ENCODE measurements at regions not wholly inside any gene's neighbourhood (a gene's known extent, or its start where the extent isn't known, plus 50 kb on each side); places are given as distances from the start of the nearest gene placed in this dataset.

DNA sequence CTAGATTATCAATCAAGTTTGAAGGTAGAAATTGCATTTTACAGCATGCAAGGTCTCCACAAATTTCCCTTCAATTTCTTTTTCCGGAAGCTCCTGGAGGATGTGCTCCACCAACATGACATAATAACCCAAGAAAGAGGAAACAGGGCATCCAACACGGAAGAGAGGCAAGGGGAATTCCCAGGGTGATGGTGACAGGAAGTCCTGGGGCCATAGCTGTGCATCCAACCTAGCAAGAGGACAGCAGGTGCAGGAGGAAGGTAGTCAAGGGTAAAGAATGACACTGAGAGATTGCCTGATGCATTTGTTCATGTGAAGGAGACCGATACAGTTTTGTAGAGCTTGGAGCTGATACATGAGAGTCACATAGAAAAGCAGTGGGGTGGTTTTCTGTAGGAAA is 115.7 kb upstream of the LSM6 start:
- Histone ChIP-seq H2BK5ac (ENCODE audit: low read depth, low read length) (no peak overlapping the region), H3K79me1 (ENCODE audit: low read depth, low read length) (no peaks in the 10 kb centered on the region), H4K5ac (ENCODE audit: insufficient read length, low read depth, low read length) (no peak overlapping the region), H2BK120ac (replicated peaks; ENCODE audit: low read depth, low read length) (no peak overlapping the region), H2BK20ac (ENCODE audit: low read length) (no peak overlapping the region), H3K9ac (replicated peaks in 1 of 4; ENCODE audit: extremely low read depth in 1 of 4, low read depth in 3 of 4, low read length in 3 of 4) (no peak overlapping the region), H3K4me2 (ENCODE audit: insufficient read depth in 1 of 2, low read depth in 2 of 2, low read length in 2 of 2) (no peak overlapping the region), H4K91ac (replicated peaks; ENCODE audit: insufficient read length, low read length) (no peak overlapping the region), H3K23ac (ENCODE audit: insufficient read length) (no peak overlapping the region), H2BK12ac (ENCODE audit: low read depth, low read length) (no peak overlapping the region), H3K79me2 (ENCODE audit: control insufficient read depth in 1 of 2, insufficient read depth in 2 of 2, low read length in 2 of 2) (no peaks in the 10 kb centered on the region), H3K18ac (ENCODE audit: extremely low read depth, low read length) (no peak overlapping the region), H2AK5ac (ENCODE audit: low read depth, low read length) (no peak overlapping the region), H3K9me3 (ENCODE audit: insufficient read depth in 2 of 2, low read depth in 1 of 2, low read length in 1 of 2) (no peaks in the 10 kb centered on the region), H3K14ac (ENCODE audit: insufficient read length) (no peak overlapping the region), H3K4ac (replicated peaks; ENCODE audit: insufficient read length, low read depth, low read length) (no peak overlapping the region), H2AFZ (ENCODE audit: low read length) (no peak overlapping the region), H3K27me3 (replicated peaks in 1 of 4; ENCODE audit: control insufficient read depth in 3 of 4, extremely low read depth in 1 of 4, insufficient read depth in 3 of 4, low read length in 3 of 4) (no peaks in the 10 kb centered on the region), H3K4me1 (replicated peaks in 1 of 4; ENCODE audit: control insufficient read depth in 3 of 4, insufficient read depth in 4 of 4, low read length in 3 of 4) (peaks cover 0 to 6% (median 1%) of the 10 kb centered on the region in 4 experiments; a peak in 1 of 7 replicates), H2BK15ac (ENCODE audit: low read length) (no peak overlapping the region), H3K27ac (ENCODE audit: low read depth, low read length) (no peak overlapping the region), H3K4me3 (ENCODE audit: extremely low read depth in 1 of 4, insufficient read depth in 2 of 4, low read depth in 3 of 4, low read length in 4 of 4) (no peak overlapping the region), H4K8ac (ENCODE audit: extremely low read depth, insufficient read depth, low read length) (no peak overlapping the region), H3K23me2 (ENCODE audit: low read depth, low read length) (no peaks in the 10 kb centered on the region), H4K20me1 (replicated peaks in 1 of 2; ENCODE audit: control insufficient read depth in 1 of 2, insufficient read depth in 2 of 2, low read length in 2 of 2) (no peaks in the 10 kb centered on the region), H3K56ac (replicated peaks; ENCODE audit: insufficient read length, low read depth, low read length) (no peak overlapping the region), H3K36me3 (ENCODE audit: control insufficient read depth in 2 of 4, insufficient read depth in 4 of 4, low read length in 3 of 4) (no peaks in the 10 kb centered on the region)
- no peak for TF ChIP-seq EGR1 (IDR thresholded peaks at IDR 0.05; ENCODE audit: borderline replicate concordance, low read depth, low read length)
- TF ChIP-seq RNF2 (IDR thresholded peaks at IDR 0.05; ENCODE audit: borderline replicate concordance, low read depth, low read length, missing control alignments, poor library complexity, severe bottlenecking): no peak
- no peak for TF ChIP-seq FOSL1 (IDR thresholded peaks at IDR 0.05; ENCODE audit: insufficient read depth, low read depth, low read length)
- TF ChIP-seq SIX5 (IDR thresholded peaks at IDR 0.05; ENCODE audit: low read depth, low read length): no peak
- no peak for TF ChIP-seq CREB1 (IDR thresholded peaks at IDR 0.05)
- no peak for TF ChIP-seq SP1 (IDR thresholded peaks at IDR 0.05; ENCODE audit: low read depth, low read length)
- no peak for TF ChIP-seq EP300 (IDR thresholded peaks at IDR 0.05; ENCODE audit: borderline replicate concordance in 1 of 2, low read depth in 2 of 2, low read length in 2 of 2)
- no peak for TF ChIP-seq RAD21 (IDR thresholded peaks at IDR 0.05 in 1 of 2, conservative IDR thresholded peaks at IDR 0.05 in 1 of 2; ENCODE audit: low read depth in 2 of 2, low read length in 2 of 2)
- no peak for TF ChIP-seq PHF8 (conservative IDR thresholded peaks at IDR 0.05; ENCODE audit: low read depth, low read length)
- no peak for TF ChIP-seq POU5F1 (IDR thresholded peaks at IDR 0.05; ENCODE audit: low read depth, low read length)
- no peak for TF ChIP-seq HDAC6 (IDR thresholded peaks at IDR 0.05; ENCODE audit: low read depth, low read length)
- no peak for TF ChIP-seq BRCA1 (IDR thresholded peaks at IDR 0.05; ENCODE audit: low read depth, low read length)
- 78% methylated on average over 3 of the region's 3 CpGs; no CpG with 5 or more reads in 1 of the 2 experiments for WGBS, 2 experiments (ENCODE audit: extremely low coverage in 1 of 2, insufficient coverage in 1 of 2, insufficient read length in 1 of 2, insufficient replicate concordance in 2 of 2, low coverage in 1 of 2, low lambda C conversion rate in 2 of 2, missing lambda C conversion rate in 1 of 2)
- FAIRE-seq: no peak
- no peak for DNase-seq (ENCODE audit: low read depth in 1 of 2, low spot score in 2 of 2)
- POLR2A ChIA-PET (ENCODE audit: partially characterized antibody): no interaction called here
- CTCF ChIA-PET (ENCODE audit: partially characterized antibody): interaction anchor here (0.9 to 1.5 kb wide), 3 partner anchors 8 to 100 kb away, joined by 3 to 5 read pairs (median 3); no protein-coding TSS in a partner anchor

Data from H1 (cell line).